ENCODE measurements at regions not wholly inside any gene's neighbourhood (a gene's known extent, or its start where the extent isn't known, plus 50 kb on each side); places are given as distances from the start of the nearest gene placed in this dataset.
"Not testable (repeated sequence)": the region's sequence is repeated elsewhere in the genome, so short reads cannot be mapped to it uniquely, and the experiment has no call there.

DNA sequence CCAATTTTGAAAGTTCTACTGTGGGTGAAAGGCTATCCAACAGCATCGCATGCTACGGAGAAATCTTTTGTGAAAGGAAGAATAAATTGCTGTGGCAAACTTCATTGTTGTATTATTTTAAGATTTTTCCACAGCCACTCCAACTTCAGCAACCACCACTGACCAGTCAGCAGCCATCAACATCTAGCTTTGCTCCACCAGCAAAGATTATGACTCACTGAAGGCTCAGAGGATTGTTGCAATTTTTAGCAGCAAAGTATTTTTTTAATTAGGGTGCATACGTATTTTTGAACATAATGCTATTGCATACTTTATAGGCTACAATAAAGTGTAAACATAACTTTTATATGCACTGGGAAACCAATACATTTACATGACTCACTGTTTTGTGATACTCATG is 493.5 kb downstream of the TFAP2A start:
- no peak for FAIRE-seq

DNA sequence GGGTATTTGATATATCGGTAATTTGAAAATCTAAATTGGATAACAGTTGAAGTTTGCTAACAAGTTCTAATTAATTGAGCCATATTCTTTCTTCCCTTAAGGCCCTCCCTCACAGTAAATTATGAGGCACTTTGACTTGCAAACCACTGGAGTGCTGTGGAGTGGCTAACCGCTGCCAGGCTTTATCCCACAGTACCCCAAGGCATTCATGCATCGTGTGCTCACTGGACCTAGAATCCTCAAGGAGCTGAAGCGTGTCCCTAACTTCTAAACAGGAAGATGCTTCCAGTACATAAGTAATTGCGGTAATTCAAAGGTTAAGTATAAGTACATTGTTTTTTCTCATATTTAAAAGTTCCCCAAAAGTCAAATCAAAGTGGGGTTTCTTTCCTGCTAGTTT is 499.9 kb downstream of the TFAP2A start:
- no peak for FAIRE-seq

DNA sequence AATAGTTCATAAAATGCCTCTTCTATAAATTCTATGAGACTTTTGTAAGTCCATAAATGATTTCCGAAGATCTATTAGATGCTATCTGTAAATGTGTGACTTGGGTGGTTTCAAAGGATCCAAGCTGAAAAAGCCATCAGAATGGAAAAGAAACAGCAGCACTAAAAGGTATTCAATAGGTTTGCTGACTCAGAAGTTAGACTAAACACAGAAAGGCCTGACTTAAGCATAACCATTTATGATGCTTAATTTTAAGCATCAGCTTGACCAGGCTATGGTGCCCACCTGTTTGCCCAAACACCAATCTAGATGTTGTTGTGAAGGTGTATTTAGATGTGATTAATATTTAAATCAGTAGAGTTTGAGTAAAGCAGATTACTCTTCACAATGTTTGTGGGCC is 513.5 kb downstream of the TFAP2A start:
- FAIRE-seq, result no peak

DNA sequence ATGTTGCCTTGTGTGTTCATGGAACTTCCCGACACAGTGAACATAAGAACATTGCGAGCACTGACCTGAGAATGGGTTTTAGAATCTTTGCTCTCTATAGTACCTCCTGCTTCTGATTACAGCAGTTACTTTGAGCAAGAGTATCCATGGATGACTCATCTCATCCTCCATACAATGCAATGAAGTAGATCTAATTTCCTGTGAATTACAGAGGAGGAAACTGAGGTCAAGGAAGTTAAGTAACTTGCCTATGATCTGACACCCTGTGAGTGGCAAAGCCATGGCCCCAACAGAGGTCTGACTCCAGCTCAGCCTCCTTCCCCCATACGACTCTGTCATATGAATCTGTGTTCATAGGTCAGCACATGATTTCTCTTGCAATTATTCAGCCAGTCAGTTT is 518.1 kb downstream of the TFAP2A start:
- FAIRE-seq, result no peak

DNA sequence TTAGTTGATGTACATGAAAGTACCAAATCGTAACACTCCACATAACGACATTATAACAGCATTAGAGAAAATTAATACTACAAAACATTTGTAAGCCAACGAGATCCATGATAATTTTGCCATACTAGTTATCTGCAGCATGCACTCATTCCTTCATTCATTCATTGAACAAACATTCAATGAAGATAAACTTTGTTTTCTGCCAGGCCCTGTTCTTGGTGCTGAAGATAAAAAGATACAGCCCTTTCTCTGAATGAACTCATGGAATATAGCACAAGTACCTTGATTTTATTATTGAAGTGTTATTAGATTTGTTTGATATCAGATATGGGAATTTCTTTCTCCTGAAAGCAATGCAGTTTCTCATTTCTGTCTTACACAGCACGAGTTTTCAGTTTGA is 524.0 kb downstream of the TFAP2A start:
- no peak for FAIRE-seq

DNA sequence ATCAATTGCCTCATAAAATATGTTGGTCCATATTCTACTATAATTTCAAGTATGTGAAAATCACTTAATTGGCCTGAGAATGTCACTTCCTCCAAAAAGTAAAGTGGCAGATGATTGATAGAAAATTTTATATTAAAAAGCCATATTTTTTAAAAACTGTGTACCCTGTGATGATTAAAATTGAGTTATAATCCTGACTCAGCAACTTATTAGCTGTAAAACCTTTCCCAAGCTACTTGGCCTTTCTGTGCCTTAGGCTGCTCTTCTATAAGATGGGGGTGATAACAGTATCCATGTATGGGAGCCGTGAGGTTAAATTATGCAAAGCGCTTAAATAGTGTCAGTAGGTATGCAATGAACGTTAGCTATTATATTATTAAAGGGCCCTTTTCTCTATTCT is 524.4 kb downstream of the TFAP2A start:
- FAIRE-seq, result no peak

DNA sequence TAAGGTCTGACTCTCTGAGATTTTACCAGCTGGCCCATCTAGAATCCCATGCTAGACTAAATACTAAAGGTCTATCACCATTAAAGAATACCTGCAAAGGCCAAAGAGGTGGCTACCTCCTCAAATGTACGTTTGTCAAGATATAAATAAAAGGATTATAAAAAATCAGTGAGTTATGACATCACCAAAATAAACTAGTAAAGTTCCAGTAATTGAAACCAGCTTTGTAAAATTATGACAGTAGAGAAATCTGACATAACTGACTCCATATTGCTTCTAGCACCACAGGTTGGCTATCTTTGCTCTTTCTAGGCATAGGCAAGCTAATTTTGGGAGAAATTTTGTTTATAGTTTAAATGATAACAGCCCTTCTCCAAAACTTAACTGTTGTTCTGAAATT is 536.3 kb downstream of the TFAP2A start:
- no peak for FAIRE-seq

DNA sequence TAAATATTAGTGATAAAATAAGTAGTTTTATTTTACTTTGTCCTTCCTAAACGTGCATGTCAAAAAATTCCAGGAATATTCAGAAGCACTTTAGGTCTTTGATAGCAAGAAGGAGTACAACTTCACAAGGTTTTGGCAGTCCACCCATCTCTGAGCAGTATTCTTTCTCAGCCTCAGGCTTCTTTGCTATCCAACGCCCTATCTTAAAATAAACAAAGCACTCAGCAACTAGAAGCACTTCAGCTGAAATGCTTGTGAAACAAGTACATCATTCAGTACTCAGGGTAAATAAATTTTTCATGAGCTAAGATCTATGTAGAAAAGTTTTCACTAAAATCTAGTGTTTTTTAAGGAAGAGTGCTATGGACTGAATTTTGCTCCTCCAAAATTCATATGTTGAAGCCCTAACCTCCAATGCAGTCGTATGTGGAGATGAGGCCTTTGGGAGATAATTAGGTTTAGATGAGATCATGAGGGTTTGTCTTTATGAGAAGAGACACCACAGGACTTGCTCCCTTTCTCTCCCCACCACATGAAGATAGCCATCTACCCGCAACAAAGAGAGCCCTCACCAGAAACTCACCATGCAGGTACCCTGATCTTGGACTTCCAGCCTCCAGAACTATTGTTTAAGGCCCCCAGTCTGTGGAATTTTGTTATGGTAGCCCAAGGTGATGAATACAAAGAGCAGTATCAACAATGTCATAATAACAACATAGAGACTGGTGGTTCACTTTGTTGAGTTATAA is 539.1 kb downstream of the TFAP2A start:
- no peak for FAIRE-seq

DNA sequence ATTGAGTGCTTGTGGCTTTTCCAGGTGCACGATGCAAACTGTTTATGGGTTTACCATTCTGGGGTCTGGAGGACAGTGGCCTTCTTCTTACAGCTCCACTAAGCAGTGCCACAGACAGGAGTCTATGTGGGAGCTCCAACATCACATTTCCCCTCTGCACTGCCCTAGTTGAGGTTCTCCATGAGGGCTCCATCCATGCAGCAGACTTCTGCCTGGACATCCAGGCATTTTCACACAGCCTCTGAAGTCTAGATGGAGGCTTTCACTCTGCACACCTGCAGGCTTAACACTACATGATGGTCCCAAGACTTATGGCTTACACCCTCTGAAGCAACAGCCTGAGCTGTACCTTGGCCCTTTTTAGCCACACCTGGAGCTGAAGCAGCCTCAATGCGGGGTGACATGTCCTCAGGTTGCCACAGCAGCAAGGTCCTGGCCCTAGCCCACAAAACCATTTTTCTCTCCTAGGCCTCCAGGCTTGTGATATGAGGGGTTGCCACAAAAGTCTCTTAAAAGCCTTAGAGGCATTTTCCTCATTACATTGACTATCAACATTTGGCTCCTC is 552.2 kb downstream of the TFAP2A start:
- FAIRE-seq, result no peak

DNA sequence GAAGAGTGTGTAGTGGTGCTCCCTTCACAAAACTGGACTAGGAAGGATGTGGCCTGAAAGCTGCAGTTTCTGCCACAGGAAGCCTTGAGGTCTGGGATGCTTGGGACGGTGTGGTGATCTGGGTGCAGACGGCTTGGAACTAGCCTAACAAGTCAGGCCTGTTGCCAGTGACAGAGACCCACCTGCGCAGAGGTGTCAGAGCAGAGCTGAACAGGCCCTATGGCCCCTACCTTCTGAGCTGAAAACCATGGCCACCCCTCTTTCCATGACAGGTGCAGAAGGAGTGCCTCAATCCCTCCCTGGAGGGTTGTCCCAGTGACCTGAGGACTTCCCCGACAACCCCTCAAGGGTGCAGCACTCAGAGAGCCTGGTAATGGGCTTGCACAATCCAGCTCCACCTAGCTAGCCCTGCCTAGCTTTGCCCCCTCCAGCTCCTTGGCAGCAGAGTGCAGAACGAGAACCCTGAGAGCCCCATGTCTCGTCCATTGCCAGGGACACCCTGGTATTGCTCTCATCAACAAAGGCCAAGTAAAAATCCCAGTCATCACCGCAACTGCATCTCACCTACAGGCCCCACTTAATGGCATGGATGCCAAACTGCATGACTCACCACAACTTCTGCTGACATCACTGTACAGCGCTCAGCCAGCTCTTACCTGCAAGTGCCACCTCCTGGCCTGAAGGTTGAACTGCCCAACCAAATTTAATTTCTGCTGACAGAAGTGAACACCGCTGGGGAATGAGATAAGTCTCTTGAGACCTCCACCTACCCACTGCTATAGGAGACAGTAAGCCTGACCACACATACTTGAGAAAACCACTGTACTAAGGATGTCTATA is 563.1 kb downstream of the TFAP2A start:
- FAIRE-seq, result no peak

DNA sequence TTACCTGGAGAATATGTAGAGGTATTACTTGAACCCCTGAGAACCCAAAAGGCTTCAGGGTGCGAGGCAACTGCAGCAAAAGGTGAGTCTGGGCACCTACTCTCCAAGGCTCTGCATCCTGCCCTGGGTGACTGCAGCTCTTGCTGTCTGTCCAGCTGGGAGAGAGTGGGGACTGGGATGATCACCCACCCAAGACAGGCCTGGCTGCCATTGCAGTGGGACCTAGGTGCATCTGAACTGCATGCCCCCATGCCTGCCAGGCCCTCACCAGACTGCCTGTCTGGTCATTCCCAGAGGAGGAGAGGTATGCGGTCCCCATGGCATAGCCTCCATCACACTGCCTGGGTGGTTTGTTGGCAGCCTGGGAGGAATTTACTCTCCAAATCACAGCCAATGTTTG is 563.9 kb downstream of the TFAP2A start:
- FAIRE-seq, result no peak

DNA sequence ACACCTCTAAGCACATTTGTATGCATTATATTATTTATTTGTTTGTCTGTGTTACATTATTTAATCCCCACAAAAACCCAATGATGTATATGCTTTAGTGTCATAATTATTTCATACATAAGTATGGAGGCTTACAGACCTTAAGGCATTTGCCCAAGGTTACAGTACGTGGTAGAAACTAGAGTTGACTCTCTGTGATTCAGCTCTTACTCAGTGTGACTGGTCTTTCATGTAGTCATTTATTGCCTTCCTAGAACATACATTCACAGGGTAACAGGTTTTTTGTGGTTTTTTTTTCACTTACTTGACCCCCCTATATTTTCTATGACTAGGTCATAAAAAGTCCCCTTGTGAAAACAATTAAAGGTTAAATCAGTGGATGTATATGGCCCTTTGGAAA is 566.8 kb downstream of the TFAP2A start:
- no peak for FAIRE-seq

DNA sequence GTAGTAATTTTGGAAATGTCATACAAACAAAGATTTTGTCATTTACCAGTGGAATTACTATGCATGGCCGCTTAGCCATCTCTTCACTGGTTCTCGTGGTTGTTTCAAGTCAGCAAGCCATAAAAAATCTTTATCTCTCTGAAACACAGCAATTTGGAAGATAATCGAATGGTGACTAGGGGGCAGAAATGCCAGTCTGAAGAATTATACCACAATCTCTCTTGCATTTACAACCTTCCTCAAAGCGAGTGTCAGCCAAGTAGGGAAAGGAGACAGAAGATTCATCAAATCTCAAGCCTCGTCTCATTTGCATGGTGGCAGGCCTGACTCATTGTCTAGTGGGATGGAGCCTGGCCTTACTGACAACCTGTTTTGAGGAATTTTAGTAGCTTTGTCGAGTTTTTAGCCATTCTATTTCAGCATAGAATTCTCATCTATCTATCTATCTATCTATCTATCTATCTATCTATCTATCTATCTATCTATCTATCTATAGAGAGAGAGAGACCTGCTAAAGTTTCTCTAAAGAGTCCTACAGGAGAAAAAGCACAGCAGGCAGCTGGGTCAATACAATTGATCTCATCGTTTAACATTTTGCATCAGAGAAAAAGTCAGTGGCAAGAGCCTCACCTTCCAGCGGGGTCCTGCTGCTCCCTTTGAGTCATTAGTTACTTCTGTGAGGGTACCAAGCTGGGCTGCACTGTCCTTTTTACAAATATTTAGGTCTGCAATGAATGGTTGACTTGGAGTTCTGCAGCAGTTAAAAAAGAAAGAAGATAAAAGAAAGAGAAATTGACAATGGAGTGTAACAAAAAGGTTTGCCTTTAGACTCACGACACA is 572.8 kb downstream of the TFAP2A start:
- FAIRE-seq, result no peak

DNA sequence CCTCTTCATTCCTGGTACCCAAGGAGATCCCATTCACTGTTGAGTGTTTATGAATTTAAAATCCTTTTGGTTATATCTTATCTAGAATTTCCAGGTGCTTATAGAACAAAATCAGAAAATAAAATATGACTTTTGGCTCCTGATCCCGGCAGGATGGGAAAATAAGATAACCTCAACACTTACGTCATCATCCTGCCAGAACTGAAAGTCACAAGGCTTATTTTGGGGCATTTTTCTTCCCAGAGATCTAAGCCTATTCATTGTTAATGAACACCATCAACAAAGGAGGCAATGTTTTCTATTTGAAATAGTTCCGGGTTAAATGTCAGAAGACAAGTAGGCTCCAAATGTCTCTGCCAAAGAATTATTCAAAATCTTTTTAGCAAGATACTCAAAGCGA is 580.6 kb downstream of the TFAP2A start:
- no peak for FAIRE-seq

DNA sequence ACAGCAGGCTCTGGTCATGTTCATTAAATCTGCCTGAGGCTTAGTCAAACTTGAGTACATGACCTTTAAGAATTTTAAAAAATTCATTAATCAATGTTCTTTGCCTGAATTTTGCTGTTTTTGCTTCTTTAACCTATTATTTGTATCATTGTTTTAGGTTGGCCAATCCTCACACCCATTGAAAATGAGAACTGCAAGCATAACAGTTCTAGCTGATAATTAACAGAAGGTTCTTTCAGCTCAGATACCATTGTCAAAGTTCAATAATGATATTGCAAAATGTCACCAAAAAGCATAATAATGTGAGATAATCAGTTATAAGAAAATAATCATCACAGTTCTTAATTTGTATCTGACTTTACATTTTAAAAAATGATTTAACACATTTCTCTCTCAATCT is 583.1 kb downstream of the TFAP2A start:
- FAIRE-seq, result no peak

DNA sequence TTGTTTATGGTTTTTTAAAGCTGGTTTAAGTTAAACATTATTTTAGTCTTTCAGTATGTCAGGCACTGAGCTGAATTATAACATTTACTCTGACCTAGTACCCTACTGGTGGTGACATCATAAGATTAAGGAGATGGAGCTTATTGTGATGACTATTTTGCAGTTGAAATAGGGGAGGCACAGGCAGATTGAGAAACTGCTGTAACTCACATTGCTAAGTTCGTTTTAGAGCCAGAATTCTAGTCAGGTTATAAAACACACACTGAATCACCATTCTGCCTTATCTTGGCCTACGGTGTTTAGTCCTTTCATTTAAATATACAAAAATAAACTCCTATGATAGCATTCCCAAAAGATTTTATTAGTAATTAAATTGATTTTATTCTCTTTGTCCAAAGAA is 584.1 kb downstream of the TFAP2A start:
- FAIRE-seq, result no peak

DNA sequence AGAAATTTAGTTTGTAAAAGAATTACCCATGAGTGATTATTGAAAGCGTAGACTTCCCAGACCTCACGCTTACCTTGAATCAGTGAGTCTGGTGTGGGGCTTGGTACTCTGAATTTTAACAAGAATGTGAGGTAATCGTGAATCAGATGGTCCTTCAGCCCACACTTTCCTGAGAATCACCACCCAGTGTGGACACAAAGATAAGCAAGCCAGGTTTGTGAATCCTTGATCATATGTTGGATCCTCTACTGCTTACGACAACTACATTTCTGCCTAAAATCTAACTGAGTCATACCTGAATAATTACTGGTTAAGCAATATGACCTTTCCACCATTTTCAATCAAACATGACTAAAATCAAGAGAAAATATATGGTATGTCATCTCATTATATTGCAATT is 589.3 kb downstream of the TFAP2A start:
- FAIRE-seq, result no peak

DNA sequence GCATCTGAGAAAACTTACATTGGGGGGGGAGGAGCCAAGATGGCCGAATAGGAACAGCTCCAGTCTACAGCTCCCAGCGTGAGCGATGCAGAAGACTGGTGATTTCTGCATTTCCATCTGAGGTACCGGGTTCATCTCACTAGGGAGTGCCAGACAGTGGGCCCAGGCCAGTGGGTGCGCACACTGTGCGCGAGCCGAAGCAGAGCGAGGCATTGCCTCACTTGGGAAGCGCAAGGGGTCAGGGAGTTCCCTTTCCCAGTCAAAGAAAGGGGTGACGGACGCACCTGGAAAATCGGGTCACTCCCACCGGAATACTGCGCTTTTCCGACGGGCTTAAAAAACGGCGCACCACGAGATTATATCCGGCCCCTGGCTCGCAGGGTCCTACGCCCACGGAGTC is 604.1 kb downstream of the TFAP2A start:
- not testable (repeated sequence) for FAIRE-seq

DNA sequence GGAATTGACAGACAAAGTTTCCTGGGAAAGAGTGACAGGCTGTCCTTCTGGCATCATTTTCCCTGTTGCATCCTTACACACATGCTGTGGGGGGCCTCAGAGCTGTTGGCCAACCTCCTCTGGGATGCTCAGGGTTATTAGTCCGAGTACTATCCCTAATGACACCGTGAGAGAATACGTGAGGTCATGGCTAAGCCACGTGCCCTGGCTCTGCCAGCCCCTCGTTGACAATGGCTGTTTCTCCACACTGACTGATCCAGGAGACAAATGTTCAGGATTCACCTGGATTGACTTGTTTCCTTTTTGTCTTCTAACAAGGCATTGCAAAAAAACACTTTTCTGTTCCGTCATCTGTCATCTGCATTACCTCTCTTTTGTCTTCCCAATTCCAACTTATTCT is 604.6 kb downstream of the TFAP2A start:
- FAIRE-seq, result no peak

DNA sequence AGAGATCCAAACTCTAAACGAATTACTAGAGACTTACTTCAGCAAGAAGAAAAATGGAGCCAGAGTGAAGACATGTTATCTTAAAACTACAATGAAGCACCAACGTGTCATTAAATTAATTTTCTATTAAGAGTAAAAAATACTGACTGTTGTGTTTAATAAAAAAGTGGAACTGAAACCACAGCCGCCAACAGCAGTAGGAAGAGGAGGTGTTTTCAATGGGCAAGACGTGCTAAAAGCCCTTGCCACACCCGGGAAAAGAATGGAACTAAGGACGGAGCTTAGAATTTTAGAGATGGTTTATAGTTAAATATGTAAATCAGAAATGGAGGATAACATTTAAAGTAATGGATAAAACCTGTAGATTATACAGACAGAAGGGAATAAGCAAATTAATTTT is 608.7 kb downstream of the TFAP2A start:
- FAIRE-seq, result no peak

DNA sequence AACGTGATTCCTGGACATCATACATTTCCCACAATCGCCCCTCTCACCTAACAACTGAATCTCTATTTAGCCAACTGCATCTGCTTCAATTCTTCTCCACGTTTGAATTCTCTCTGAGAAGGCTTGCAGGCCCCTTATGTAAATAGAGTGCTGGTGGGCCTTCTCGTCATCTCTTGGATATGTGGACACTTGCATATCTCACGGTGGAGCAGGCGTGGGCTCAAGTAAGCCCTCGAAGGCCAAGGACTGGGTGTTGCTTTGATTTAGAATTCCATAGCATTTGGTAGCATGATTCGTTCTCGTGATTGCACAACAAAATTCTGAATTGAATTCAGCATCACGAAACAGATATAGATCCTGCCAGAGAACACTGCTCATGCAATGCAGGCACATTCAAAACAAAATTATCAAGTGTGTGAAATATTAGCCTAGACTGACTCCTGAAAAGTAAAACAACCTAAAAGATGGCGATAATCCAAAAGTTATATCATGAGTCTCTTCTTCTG is 613.6 kb downstream of the TFAP2A start:
- FAIRE-seq, result no peak

DNA sequence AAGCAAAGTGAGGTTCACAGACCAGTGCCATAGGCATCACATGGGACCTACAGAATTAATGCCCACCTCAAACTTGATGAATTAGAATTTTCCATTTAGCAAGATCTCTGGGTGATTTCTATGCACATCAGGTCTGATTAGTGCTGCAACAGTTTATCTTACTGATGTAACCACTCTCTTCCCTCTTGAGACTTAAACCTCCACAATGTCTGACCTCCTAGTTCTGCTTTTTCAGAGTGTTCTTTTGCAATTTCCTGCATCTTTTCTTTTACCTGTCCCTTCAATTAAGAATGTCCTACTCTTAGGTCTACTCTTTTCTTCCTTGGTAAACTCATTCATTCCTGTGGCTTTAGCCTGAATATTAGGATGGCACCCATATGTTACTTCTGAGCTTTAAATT is 615.3 kb downstream of the TFAP2A start:
- FAIRE-seq, result no peak

DNA sequence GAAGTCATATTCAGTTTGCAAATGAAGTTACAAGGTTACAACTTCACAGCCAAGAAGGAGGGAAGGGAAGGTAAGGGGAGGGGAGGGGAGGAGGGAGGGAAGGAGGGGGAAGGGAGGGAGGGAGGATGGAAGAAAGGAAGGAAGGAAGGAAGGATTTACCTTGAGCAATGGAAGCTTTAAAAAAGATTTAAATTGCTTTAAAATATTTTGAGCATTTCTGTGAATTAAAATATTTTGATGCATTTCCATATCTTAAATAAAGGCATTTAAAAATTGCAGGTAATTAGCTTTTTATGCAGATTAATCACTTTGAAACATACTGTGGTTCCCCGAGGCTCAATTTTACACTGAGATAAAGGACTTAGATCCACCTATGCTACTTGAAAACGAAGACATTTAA is 618.0 kb downstream of the TFAP2A start:
- FAIRE-seq, result no peak

Data from A204.1 (cell line).